Tibial nerve (tissue), 4 donors: ENCODE measurements at regions not wholly inside any gene's neighbourhood (a gene's known extent, or its start where the extent isn't known, plus 50 kb on each side); places are given as distances from the start of the nearest gene placed in this dataset.

Source experiments
- DNase-seq, 2 donors: peaks; one replicate each; pipeline ENCODE4 v3.0.0-alpha.2; 2019; ENCODE audit warnings: low spot score in 2 of 2
- H3K27ac ChIP-seq, 4 donors: fragments of 200-600 bp; sonication (generic) in 3 of 4; one replicate each; pipeline ENCODE4 v1.5.1; 2017 to 2019; ENCODE audit warnings: mild to moderate bottlenecking in 1 of 4
- H3K27me3 ChIP-seq, 2 donors: fragments of 200-600 bp; sonication (generic) in 1 of 2; one replicate each; pipeline versions ENCODE4 v1.5.1 to v1.6.0; 2017 to 2019
- H3K36me3 ChIP-seq, 3 donors: fragments of 200-600 bp; sonication (generic); one replicate each; pipeline ENCODE4 v1.5.1; 2018 to 2019
- H3K4me1 ChIP-seq, 4 donors: fragments of 200-600 bp; sonication (generic) in 3 of 4; one replicate each; pipeline ENCODE4 v1.5.1; 2017 to 2019
- H3K4me3 ChIP-seq, 4 donors: fragments of 200-600 bp; sonication (generic) in 3 of 4; one replicate each; pipeline ENCODE4 v1.5.1; 2017 to 2019; ENCODE audit warnings: mild to moderate bottlenecking in 1 of 4, moderate library complexity in 1 of 4
- H3K9me3 ChIP-seq, 4 donors: fragments of 200-600 bp; sonication (generic) in 3 of 4; one replicate each; pipeline ENCODE4 v1.5.1; 2017 to 2019
- CTCF ChIP-seq, 5 experiments: fragments of 200-600 bp in 3 of 5; fragments of 450-650 bp in 2 of 5; sonication (generic) in 3 of 5; IDR thresholded peaks; one replicate each; pipeline ENCODE4 v1.5.1; 2016 to 2019; ENCODE audit warnings: antibody characterized with exemption in 5 of 5, mild to moderate bottlenecking in 3 of 5, moderate library complexity in 2 of 5
- EP300 ChIP-seq, 2 donors: sonication (generic); formaldehyde crosslinking; IDR thresholded peaks; one replicate each; pipeline ENCODE4 v1.6.1; 2017; ENCODE audit warnings: antibody characterized with exemption in 2 of 2, mild to moderate bottlenecking in 1 of 2
- POLR2A ChIP-seq, 2 donors: fragments of 450-650 bp; IDR thresholded peaks; one replicate each; pipeline ENCODE4 v1.6.1; 2017; ENCODE audit warnings: antibody characterized with exemption in 2 of 2, mild to moderate bottlenecking in 2 of 2, moderate library complexity in 2 of 2
- WGBS, 2 donors: methylation state at CpG; one replicate each; pipeline ENCODE4 v1.1.5; 2018; 5-methylcytosine and 5-hydroxymethylcytosine counted together

DNA sequence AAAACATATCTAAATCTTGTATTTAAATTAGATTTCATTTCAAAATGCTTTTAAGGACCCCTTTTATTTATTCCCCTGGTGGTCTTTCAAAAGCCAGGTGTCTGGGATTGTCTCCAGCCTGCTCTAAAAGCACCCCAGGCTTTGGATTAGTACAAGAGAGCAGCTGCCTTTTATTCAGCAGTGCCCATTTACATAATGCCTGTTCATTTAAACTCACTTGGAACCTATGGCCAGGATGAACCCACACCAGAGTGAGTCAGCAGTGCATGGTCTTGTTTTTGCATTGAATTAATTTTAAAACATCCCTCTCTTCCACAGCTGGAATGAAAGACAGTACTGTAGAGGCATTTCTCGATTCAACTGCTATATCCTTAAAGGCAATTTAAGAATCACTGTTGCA, 64.1 kb upstream of the TENM3 start:
- Histone ChIP-seq H3K27me3 (no peaks in the 10 kb centered on the region), H3K9me3 (no peaks in the 10 kb centered on the region), H3K27ac (no peak overlapping the region), H3K36me3 (no peaks in the 10 kb centered on the region), H3K4me1 (no peaks in the 10 kb centered on the region), H3K4me3 (no peak overlapping the region)
- 56 to 63% methylated on average over 1 of the region's 1 CpG for WGBS, 2 donors
- DNase-seq: no peak
- TF ChIP-seq EP300 (IDR thresholded peaks at IDR 0.05) (no peak), CTCF (IDR thresholded peaks at IDR 0.05) (no peak), POLR2A (IDR thresholded peaks at IDR 0.05) (no peak)

GRCh38 chr4:182179751-182180150, 63.5 kb upstream of the TENM3 start:
- Histone ChIP-seq H3K4me1 (peaks cover 0 to under 1% (median 0%) of the 10 kb centered on the region in 4 donors), H3K4me3 (no peak overlapping the region), H3K36me3 (no peaks in the 10 kb centered on the region), H3K9me3 (no peaks in the 10 kb centered on the region), H3K27me3 (no peaks in the 10 kb centered on the region), H3K27ac (no peak overlapping the region)
- no peak for DNase-seq
- TF ChIP-seq EP300 (IDR thresholded peaks at IDR 0.05): no peak
- no peak for TF ChIP-seq POLR2A (IDR thresholded peaks at IDR 0.05)
- no peak for TF ChIP-seq CTCF (IDR thresholded peaks at IDR 0.05)
- WGBS, 2 donors: 52 to 53% methylated on average over 1 of the region's 1 CpG

- no peak for TF ChIP-seq POLR2A (IDR thresholded peaks at IDR 0.05)
- TF ChIP-seq CTCF (IDR thresholded peaks at IDR 0.05): no peak
- peak in 1 of 2 donors; percentile 69 for TF ChIP-seq EP300 (IDR thresholded peaks at IDR 0.05)
- Histone ChIP-seq H3K36me3 (no peaks in the 10 kb centered on the region), H3K9me3 (no peaks in the 10 kb centered on the region), H3K27ac (peak overlapping the region in 3 of 4 donors; percentile 19 to 71 (median 30)), H3K4me3 (no peak overlapping the region), H3K4me1 (peaks cover 0 to 22% (median 2%) of the 10 kb centered on the region in 4 donors), H3K27me3 (no peaks in the 10 kb centered on the region)
- DNase-seq: no peak
- 44 to 47% methylated on average over 6 of the region's 6 CpGs for WGBS, 2 donors
Measured at GRCh38 chr4:182185491-182185890, 57.7 kb upstream of the TENM3 start.

GRCh38 chr4:182187674-182188073, 55.5 kb upstream of the TENM3 start:
- 10 to 15% methylated on average over 2 of the region's 2 CpGs for WGBS, 2 donors
- no peaks in the 10 kb centered on the region for H3K27me3 ChIP-seq
- H3K4me1 ChIP-seq: peaks cover 0 to 32% (median 3%) of the 10 kb centered on the region in 4 donors
- H3K36me3 ChIP-seq: no peaks in the 10 kb centered on the region
- no peak overlapping the region for H3K4me3 ChIP-seq
- TF ChIP-seq POLR2A (IDR thresholded peaks at IDR 0.05) (no peak), EP300 (IDR thresholded peaks at IDR 0.05) (no peak), CTCF (IDR thresholded peaks at IDR 0.05) (no peak)
- DNase-seq: no peak
- H3K27ac ChIP-seq: peak overlapping the region in 2 of 4 donors; percentile 8 to 67
- H3K9me3 ChIP-seq: no peaks in the 10 kb centered on the region

DNA sequence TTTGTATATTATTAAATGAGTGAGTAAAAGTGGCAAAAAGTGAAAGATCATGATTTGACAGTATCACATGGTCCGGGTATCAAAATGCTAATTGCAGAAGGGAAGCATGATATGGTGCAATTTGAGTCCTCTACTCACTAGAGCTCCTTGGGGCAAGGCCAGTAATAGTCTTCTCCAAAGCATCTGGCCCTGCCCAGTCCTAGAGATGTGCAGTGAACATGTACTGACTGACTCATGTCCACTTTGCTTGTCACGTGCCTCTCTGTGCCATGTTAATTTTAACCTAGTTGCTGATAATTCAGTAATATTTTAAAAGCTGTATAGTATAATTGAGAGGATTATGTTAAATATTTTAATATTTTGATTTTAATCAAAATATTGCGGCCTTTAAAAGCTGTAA, 54.6 kb upstream of the TENM3 start:
- H3K4me1 ChIP-seq: peaks cover 0 to 41% (median 8%) of the 10 kb centered on the region in 4 donors
- H3K36me3 ChIP-seq: no peaks in the 10 kb centered on the region
- TF ChIP-seq POLR2A (IDR thresholded peaks at IDR 0.05): no peak
- TF ChIP-seq EP300 (IDR thresholded peaks at IDR 0.05): no peak
- TF ChIP-seq CTCF (IDR thresholded peaks at IDR 0.05): no peak
- no peaks in the 10 kb centered on the region for H3K27me3 ChIP-seq
- no peak overlapping the region for H3K4me3 ChIP-seq
- no peak for DNase-seq
- no peaks in the 10 kb centered on the region for H3K9me3 ChIP-seq
- peak overlapping the region in 2 of 4 donors; percentile 20 to 67 for H3K27ac ChIP-seq
- 82 to 83% methylated on average over 3 of the region's 3 CpGs for WGBS, 2 donors
